ENCODE measurements at regions not wholly inside any gene's neighbourhood (a gene's known extent, or its start where the extent isn't known, plus 50 kb on each side); places are given as distances from the start of the nearest gene placed in this dataset.

DNA sequence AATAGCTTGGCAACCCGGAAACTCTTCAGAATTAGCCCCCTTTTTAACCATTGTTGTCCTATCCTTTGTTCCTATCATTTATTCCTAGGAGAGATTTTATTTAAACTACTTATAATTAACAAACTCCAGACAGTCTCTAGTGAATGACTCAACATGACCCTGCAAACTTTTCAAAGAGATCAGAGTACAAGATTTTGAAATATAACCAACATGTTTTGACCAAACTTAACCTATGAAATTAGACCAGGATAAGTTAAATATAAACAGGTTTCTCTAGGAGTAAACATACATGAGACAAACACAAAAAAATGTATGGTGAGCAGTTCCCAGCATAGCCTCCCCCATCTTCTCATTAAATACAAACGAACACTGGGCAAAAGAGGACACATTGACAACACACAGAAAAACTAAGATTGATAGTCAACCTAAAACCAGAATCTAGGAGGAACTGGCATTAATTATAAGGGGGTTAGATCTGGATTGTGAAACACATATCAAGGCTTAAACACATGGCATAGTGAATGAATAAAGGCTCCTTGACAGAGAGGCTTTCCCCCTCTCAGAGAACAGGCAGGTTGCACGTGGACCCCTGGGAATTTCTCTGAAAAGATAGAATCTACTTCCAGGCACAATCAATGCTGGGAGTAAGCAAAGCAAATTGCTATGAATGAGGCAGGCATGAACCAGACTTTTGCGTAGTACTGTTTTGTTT lies 284.1 kb downstream of the IRS1 start:
- DNase-seq, result no peak

- DNase-seq, result no peak
Observed at GRCh38 chr2:226514895-226515294, 284.7 kb downstream of the IRS1 start.

DNA sequence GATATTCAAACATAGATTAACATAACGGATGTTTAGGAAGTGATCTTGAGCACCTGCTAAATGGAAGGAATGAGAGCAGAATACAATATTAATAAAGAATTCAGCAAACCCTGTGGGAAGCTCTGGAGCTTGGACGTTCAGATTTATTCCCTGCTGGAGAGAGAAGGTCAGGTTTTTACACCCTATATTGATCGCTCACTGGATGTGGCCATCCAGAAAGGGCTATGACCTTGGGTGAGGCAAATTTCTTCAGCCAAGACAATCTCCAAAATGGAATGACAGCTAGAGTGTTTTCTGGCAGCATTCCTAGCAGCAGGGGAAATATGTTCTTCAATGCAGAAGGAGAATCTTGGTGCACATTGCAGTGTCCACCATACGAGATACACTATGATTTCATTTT lies 288.3 kb downstream of the IRS1 start:
- DNase-seq, result no peak

DNA sequence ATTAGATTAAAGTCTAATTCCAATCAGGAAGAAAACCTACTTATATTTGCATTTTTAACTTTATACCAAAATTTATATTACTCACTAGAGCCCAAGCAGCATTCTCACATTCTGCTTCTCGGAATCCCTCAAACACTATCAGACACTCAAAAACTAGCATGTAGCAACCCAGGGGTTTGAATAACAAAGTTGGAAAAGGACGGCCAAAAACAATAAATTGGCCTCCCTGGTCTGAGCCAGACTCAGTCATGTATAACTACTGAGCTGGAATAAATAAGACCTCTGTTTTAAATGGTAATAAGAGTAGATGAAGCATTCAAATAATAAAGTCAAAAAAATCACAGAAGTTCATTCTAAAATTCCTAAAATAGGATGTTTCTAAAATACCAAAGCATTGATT lies 290.9 kb downstream of the IRS1 start:
- no peak for DNase-seq

DNA sequence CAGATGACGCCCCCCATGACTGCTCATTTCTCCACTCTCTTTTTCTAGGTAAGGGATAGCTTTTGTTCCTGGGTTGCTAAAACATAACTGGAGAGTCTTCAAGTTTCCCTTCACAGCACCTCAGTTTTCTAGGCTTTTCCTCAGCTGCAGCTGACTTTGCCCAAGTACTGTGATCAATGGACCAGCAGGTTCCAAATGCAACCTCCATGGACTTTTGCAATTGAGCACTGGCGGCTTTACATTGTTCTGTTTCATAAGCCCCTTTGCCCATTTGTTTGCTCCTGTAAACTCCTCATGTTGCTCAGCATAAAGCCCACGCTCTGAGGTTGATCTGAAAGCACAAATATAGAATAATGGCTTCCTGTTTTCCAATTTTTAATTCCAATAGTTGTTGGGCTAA lies 291.6 kb downstream of the IRS1 start:
- no peak for DNase-seq

- DNase-seq, result no peak
Observed at GRCh38 chr2:226497146-226497909, 302.3 kb downstream of the IRS1 start.

GRCh38 chr2:226496273-226496550 lies 303.4 kb downstream of the IRS1 start:
- DNase-seq, result no peak

DNA sequence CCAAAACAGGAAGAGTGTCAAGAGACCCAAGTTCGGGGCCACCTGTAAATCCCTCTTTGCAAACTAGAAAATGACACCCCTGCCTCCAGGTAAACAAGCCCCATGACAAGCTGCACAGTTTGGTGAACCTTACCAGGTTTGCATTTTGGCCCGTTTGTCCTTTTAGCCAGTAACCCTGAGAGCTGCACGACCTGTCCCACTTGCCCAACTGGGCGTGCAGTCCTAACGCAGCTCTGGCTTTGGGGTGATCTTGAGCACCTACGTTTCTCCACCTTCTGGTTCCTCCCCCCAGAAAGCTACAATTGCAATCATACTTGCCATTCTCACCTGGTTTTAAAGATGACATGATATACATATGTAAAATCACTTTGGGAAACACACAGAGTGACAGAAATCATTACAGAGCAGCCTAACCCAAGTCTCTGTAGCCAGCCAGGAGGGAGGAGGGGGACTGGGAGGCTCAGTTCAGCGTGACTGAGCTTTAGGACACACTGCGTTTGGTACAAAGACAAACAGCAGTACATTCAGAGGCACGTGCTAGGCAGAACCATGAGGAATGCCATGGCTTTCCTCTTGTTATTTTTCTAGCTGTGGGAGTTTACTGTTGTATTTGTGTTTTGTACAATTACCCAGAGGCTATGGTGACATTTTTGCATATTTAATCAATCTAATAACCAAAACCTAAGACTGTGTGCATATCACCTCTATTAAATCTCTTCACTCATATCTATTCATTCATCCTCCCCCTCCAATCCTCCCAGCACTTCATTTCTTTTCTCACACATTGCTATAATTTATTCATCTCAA lies 304.0 kb downstream of the IRS1 start:
- DNase-seq, result no peak

DNA sequence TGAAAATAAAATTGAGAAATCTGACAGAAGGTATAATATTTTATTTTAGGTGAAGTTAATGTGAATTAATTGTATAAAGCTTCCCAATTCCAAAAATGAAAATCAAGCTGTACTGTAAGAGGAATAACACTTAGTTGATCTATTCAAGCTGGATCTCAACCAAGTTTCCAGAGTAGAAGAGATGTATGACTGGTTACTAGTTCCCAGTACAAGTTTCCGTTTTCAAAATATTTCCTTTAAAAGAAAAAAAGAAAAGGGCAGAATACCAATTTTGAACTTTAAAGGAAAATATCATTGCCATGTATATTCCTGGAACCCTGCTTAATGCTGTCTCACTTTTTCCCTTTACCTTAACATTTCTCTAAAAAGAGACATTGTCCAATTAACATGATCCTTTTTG lies 308.5 kb downstream of the IRS1 start:
- no peak for DNase-seq

DNA sequence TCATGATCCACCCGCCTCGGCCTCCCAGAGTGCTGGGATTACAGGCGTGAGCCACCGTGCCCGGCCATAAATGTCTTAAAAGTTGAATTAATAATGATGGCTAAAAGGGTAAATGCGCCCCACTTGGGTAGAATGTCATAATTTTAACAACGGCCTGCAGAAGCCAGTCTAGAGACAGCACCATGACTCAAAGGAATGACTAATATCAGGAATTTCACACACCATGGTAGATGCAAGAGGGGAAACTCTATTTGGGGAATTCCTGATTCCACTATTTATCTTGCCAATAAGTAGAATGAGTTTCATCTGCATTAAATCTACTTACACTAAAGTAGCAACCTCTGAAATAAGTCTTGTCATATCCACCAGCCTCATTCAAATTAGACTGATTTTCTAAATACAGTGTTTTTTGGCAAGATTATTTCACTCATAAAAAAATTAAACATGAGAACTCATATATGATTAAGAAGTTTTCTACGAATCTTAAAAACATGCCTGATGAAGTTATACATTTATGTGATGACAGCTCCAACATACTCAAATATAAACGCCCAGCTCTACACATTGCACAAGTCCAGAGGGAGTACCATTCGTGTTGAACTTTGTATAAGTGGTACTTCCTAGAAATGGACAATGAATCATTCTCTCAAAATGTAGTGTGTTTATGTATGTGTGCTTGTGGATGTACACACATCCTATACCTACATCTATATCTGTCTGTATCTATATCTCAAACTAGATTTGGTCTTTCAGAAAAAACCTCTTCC lies 309.7 kb downstream of the IRS1 start:
- DNase-seq, result no peak

- DNase-seq, result no peak
Observed at GRCh38 chr2:226488034-226488433, 311.6 kb downstream of the IRS1 start.

DNA sequence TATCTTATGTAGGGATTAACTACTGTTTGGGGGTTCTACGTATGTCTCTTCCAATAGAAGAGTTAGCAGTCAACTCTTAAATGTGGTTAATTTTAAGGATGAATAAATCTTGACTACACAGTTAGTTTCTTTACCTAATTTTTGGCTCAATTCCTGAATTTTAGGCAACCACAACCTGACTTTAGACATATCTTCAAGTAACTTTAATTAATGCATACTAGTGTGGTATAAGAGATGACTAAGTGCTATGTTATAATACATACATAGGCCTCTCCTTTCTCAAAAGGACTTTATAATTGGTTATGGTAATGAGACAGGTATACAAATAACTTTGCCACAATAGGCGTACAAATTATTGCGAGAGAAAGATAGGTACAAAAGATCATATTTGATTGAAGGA lies 312.0 kb downstream of the IRS1 start:
- DNase-seq, result no peak

DNA sequence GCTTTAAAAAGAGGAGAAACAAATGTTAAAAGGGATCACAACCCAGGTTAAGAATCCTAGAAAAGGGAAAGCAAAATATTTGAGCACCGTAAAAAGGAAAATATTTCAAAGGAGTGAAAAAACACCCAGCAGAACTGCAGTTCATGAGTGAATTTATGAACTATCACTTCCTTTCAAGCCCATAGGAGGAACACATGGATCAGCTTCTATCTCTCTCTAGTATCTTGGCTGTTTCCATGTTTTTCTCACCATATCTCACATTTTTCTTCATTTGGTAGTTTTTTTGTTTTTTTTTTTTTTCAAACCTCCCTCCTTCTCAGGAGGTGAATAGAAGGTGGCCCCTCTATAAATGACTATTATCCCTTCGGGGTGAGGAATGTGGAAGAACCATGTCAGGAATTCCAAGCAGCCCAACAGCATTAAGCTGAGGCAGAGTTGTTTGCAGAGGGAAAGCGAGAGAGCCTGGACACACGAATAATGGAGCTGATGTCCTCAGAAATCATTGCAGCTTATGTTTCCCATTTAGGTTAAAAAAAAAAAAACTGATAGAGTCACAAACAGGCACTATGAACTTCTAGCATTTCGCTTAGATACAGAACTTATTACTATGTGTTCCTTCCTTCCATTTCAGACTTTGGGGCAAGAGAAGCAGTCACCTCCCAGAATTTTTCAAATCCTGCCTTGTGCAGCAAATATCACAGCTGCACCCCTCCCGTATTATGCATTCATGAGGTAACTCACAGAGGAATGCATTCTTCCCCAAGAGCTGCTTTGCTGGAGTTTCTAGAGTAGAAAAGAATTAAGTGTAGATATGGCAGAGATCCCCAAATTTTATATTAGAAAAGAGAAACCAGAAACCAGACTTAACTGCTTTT lies 315.6 kb downstream of the IRS1 start:
- no peak for DNase-seq

GRCh38 chr2:226483143-226483542 lies 316.5 kb downstream of the IRS1 start:
- DNase-seq, result no peak

GRCh38 chr2:226478109-226478809 lies 321.4 kb downstream of the IRS1 start:
- DNase-seq, result no peak

DNA sequence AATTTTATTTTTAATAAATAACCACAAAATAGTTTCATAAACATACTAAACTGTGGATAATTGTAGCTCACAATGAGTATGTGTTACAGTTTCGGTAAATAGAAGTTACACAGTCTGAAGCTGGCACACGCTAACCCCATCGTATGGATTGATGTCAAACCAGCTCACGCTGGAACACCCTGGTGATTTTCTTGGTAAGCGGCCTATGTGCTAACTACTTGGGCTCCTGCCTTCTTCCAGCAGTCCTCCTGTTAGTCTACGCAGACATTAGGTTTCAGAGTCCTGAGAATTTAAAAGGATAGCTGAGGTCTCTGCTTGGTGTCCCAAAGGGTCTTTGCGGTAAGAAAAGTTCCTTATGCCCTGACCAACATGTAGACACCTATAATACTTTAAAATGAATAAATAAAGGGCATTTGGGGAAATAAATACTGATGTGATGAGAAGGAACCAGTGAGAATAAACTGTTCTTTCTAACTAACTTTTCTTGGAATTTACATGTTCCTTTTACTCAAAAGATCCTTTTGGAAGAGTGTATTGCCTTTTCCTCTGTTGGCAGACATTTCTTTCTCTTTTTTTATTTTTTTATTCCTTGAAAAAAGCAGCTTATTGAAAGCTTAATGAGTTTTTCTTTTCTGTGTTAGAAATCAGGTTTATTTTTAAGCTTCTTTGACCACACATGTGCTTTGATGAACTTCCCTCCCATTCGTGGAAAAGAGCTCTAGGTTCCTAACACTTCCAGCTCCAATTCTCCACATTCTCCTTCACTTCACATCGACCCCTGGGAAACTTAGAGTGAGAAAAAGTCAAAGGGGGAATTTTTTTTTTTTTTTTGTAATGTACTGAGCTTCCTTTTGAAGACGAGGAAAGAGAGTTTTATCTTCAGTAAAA lies 322.2 kb downstream of the IRS1 start:
- no peak for DNase-seq

GRCh38 chr2:226475650-226476049 lies 324.0 kb downstream of the IRS1 start:
- DNase-seq, result no peak

DNA sequence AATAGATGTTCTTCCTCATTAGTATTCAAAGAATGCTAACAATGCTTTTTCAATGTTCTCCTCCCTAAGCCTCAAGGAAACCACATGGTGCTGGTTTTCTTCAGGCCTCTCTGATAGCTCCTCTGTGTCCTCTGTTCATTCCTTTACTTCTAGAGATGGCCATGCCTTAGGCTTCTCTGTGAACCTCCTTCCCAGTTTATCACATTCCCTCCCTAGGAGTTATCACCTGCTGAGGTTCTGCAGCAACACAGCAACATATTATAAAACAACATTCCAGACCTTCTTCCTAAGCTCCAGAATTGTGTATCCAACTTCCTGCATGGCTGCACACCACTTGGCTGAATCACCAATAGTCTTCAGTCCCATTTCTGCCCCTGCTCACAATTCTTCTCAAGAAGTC lies 325.5 kb downstream of the IRS1 start:
- DNase-seq, result no peak

- DNase-seq, result no peak
Observed at GRCh38 chr2:226471987-226472470, 327.6 kb downstream of the IRS1 start.

GRCh38 chr2:226467633-226468032 lies 332.0 kb downstream of the IRS1 start:
- DNase-seq, result no peak
